ENCODE measurements at regions not wholly inside any gene's neighbourhood (a gene's known extent, or its start where the extent isn't known, plus 50 kb on each side); places are given as distances from the start of the nearest gene placed in this dataset.
"Not testable (repeated sequence)": the region's sequence is repeated elsewhere in the genome, so short reads cannot be mapped to it uniquely, and the experiment has no call there.

DNA sequence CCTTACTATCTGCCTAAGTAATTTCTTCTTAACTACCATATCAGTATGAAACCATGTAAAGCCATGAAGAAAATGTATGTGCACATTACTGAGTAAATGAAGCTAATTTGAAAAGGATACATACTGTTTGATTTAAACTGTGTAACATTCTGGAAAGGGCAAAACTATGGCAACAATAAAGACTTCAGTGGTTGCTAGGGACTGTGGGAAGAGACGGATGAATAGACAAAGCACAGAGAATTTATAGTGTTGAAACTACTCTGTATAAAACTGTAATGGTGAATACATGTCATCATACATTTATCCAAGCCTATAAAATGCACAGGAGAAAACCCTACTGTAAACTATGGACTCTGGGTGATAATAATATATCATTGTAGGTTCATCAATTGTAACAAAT is 1103.7 kb upstream of the EPHA6 start:
- DNase-seq = no peak

- DNase-seq = no peak
These were observed 1102.6 kb upstream of the EPHA6 start for GRCh38 chr3:95711789-95712188.

DNA sequence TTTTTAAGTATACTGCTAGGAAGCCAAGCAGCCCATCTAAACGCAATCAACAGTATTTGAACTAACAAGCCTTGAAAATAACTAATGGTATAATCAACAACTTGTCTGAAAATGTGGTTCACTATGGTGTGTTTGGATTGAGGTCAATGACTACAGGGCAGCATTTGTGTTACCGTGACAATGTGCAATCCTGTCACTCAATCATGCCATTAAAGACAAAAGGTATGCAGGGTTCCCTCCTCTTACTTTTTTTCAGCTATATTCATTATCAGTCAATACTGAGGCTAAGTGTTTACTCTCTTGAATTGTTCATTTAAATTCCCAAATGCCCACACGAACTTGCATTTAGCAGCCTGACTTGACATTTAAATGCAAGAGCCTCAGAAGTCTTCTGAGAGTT is 1099.3 kb upstream of the EPHA6 start:
- DNase-seq = no peak

DNA sequence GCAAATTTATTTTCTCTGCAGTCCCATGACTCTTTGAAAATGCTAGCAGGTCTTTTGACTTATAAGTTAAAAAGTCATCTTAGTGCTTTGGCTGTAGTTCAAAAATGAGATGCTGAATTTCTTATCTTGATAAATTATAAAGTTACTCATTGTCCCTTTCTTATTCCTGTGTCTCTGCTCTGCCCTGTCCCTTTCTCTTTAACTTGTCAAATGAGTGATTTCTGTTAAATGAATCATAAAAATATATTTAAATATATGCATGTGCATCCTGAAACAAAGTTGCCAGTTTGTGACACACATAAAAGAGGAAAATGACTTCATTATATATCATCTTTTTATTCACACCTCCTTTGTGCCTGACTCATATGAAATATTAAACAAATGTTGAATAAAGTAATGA is 1097.3 kb upstream of the EPHA6 start:
- DNase-seq = no peak

- no peak for DNase-seq
These were observed 1096.2 kb upstream of the EPHA6 start for GRCh38 chr3:95718168-95718567.

- DNase-seq = no peak
These were observed 1094.9 kb upstream of the EPHA6 start for GRCh38 chr3:95719481-95719880.

- DNase-seq = no peak
These were observed 1092.5 kb upstream of the EPHA6 start for GRCh38 chr3:95721938-95722337.

DNA sequence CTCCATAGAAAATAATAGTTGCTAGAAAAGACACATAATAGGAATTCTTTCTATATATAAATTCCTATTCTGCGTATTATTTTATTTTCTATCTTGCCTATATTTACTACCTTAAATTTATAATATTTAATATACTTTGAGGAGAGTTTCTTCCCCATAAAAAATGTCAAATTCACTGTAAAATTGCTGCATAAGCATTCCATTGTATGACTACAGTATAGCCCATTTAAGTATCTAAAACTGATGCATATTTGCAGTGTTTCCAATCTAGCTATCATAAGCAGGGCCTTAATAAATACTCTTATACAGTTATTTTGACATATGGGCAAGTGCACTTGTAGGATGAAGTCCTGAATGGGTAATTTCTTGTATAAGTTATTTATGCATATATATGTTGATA is 1088.6 kb upstream of the EPHA6 start:
- DNase-seq = no peak

DNA sequence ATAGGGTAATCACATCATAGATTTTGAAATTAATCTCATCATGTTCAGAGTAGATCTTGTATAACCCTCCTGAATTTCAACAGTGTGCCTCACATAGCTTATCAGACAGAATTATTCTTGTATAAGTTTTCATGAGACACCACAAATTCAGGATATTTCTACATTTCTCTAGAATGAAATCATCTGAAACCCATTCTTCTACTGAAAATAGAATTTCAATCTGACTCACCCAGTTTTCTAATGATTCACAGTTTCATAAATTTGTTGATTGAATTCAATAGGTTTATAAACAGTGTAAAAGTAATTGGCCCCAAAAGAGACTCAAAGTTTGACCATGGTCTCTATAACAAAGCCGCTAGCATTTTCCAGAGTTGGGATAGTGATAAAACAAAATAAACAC is 1082.6 kb upstream of the EPHA6 start:
- DNase-seq = peak; percentile 10

DNA sequence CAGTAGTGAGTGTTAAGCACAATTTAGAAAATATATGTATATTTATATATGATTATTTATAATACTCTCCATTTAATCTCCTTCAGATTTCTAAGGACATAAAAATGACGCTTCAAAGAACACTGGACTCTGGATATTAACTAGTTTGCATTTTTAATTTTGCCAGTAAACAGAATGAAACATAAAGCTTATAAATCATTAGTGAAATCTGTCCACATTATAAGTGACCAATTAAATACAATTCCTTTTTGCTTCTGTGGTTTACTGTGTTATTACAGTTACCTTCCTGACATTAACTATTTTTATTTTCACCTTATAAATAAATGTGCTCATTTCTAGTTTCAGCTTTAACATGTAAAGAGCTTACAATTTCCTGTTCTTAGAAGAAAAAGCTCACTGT is 1081.1 kb upstream of the EPHA6 start:
- no peak for DNase-seq

- DNase-seq = no peak
These were observed 1076.3 kb upstream of the EPHA6 start for GRCh38 chr3:95738045-95738444.

DNA sequence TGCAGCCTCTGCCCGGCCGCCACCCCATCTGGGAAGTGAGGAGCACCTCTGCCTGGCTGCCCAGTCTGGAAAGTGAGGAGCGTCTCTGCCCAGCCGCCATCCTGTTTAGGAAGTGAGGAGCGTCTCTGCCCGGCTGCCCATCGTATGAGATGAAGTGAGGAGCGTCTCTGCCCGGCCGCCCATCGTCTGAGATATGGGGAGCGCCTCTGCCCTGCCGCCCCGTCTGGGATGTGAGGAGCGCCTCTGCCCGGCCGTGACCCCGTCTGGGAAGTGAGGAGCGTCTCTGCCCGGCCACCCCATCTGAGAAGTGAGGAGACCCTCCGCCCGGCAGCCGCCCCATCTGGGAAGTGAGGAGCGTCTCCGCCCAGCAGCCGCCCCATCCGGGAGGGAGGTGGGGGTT is 1069.5 kb upstream of the EPHA6 start:
- DNase-seq = not testable (repeated sequence)

DNA sequence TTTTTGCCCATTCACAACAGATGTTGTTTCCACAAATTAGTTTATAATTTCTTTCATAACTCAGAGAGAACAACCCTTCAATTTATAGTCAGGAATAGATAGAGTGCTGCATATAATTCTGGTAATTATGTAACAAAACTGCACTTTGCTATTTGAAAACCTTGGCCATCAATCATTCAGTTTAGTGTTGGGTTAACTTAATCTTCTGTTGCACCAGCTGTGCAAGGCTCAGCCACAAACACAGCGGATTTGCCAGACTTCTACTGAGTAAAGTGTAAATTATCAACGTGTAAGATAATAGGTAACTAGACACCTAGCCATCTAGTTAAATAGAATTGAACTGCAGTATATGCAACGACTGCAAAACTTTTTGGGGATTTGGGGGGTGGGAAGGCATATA is 1064.3 kb upstream of the EPHA6 start:
- no peak for DNase-seq

DNA sequence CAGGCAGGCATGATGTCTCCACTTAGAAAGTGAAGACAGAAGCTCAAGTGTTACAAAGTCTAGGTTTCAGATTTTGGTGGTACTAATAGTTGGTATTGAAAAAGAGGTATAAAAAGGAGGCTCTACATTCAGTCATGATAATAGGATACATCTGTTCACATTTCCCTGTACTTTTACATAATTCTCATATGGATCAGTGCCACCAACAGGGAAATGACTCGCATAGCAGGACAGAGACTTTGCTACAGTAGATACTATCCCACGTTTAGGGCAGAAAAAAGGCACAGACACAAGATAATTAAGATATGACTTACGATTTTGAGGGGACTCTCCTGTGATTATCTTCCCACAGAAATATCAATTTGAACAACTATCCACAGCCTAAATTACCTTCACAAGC is 1062.9 kb upstream of the EPHA6 start:
- DNase-seq = peak; percentile 15

GRCh38 chr3:95752199-95752598 is 1062.2 kb upstream of the EPHA6 start:
- DNase-seq = no peak

GRCh38 chr3:95758707-95759106 is 1055.7 kb upstream of the EPHA6 start:
- DNase-seq = no peak

DNA sequence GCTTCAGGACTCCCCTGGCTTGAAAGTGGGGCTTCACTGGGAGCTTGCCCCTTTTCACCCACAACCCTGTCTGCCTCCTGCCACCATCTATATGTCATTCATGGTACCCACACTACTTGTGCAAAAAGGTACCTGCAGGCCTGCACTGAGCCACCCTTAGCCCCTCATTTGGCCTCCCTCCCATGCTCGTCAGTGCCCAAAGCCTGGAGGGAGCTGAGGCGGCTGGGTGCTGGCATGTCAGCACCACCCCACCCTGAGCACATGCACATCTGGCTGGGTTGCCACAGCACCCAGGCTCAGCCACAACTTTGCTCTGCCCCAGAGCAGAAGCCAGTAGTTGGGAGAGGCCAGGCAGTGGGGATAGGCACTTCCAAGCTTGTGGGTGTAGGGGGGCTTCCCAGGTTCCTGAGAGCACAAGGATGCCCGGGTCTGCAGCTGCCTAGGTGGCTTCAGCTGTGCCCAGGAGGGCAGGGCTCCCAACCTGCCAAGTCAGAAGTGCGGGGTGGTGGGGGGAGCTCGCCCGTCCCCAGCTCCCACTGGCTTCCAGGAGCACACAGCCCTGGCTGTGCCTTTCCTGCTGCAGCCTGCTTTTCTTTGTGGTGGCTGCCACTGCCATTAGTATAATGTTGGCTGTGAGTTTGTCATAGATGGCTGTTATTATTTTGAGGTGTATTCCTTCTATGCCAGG is 1054.6 kb upstream of the EPHA6 start:
- DNase-seq = no peak

DNA sequence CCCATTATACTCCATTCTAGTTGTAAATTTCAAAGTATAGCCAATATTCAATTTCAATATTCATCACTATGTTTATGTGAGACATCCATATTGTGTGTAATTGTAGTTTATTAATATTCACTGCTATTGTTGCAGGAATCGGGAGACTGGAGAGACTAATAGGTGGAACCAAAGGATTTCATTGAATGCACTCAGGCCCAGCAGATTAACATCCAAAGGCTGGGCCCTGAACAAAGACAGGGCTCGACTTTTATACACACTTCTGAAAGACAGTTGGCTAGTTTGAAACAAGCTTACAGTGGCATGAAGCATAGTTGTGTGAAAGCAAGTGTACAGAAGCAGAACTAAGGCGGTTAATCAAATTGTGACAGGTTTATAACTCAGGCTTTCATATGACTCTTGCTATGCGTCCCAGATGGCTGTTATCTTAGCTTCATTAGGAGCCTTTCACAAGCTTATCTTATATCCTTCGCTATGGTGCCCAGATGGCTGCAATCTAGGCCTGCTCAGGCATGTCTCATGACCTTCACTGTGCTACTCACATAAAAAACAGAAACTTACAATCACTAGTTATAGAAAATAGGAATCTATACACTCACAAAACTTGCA is 1038.8 kb upstream of the EPHA6 start:
- DNase-seq = no peak

- DNase-seq = no peak
These were observed 1032.8 kb upstream of the EPHA6 start for GRCh38 chr3:95781598-95781997.

DNA sequence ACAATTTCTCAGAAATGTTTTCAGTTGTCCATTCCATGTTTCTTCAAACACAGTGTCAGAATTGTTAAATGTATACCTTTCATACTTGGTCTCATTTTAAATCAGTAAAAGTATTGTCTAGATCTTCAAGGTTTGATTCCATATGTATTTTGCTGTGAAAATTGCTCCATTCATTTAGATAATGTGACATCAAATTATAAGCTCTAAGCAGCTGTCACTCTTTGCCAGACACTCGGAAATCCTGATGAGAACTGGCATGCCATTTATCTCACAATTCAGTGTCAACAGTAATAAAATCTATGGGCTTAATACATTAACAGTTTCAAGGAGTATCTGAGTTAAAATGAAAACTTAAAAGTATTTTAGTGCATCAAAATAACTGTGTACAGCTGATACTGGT is 1025.3 kb upstream of the EPHA6 start:
- DNase-seq = no peak

GRCh38 chr3:95797081-95797480 is 1017.3 kb upstream of the EPHA6 start:
- DNase-seq = no peak

- DNase-seq = no peak
These were observed 1015.8 kb upstream of the EPHA6 start for GRCh38 chr3:95798628-95799027.

GRCh38 chr3:95810462-95810861 is 1003.9 kb upstream of the EPHA6 start:
- no peak for DNase-seq

DNA sequence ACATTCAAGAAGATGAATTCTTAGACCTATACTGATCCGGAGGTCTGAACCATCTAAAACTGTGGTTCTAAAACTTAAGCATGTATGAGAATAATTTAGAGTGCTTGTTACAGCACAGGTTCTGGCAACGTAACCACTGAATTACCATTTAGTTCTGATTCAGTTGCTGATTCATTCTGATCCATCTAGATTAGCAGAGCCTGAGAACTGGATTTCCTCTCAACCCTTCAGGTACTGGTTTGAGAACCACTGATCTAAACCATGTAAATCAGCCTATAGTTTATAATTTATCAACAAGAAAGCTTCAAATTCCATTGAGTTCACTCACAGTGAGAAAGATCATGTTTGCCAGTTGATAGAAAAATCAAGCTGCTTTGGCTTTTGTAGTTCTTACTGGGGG is 1001.1 kb upstream of the EPHA6 start:
- peak; percentile 10 for DNase-seq

GRCh38 chr3:95815828-95816227 is 998.6 kb upstream of the EPHA6 start:
- DNase-seq = peak; percentile 5
